Thyroid gland (tissue), 4 donors: ENCODE measurements at regions not wholly inside any gene's neighbourhood (a gene's known extent, or its start where the extent isn't known, plus 50 kb on each side); places are given as distances from the start of the nearest gene placed in this dataset.

ENCODE experiments used
- POLR2A ChIP-seq, 2 donors: fragments of 450-650 bp; IDR thresholded peaks; one replicate each; pipeline ENCODE4 v1.6.1; 2017; ENCODE audit warnings: antibody characterized with exemption in 2 of 2, mild to moderate bottlenecking in 2 of 2, moderate library complexity in 1 of 2
- TF ChIP-seq, protein P1 (sequence below), 6 experiments: fragments of 200-600 bp in 3 of 6; fragments of 450-650 bp in 3 of 6; sonication (generic) in 3 of 6; IDR thresholded peaks; one replicate each; pipeline ENCODE4 v1.5.1; 2016 to 2019; ENCODE audit warnings: antibody characterized with exemption in 6 of 6, mild to moderate bottlenecking in 2 of 6, inconsistent platforms in 1 of 6, moderate library complexity in 1 of 6

DNA sequence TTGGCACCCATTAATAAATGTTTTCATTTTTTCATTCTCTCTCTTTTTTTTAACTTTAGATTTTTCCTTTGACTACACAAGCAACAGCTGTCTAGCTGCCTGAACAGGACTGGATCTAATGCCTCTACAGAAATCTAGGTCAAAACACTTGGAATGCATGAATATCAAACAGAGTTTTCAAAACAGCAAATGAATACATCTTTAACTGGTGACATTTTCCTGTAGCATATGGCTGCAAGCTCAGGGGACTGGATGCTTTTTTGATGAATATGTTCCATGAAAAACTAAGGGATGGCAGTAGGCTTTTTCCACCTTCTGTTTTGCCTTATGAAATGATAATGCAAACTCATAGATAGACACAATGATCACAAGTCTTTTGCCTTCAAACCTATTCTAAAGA lies 661.7 kb downstream of the MCTP2 start:
- no peak for TF ChIP-seq POLR2A (IDR thresholded peaks at IDR 0.05)
- TF ChIP-seq, protein P1, sequence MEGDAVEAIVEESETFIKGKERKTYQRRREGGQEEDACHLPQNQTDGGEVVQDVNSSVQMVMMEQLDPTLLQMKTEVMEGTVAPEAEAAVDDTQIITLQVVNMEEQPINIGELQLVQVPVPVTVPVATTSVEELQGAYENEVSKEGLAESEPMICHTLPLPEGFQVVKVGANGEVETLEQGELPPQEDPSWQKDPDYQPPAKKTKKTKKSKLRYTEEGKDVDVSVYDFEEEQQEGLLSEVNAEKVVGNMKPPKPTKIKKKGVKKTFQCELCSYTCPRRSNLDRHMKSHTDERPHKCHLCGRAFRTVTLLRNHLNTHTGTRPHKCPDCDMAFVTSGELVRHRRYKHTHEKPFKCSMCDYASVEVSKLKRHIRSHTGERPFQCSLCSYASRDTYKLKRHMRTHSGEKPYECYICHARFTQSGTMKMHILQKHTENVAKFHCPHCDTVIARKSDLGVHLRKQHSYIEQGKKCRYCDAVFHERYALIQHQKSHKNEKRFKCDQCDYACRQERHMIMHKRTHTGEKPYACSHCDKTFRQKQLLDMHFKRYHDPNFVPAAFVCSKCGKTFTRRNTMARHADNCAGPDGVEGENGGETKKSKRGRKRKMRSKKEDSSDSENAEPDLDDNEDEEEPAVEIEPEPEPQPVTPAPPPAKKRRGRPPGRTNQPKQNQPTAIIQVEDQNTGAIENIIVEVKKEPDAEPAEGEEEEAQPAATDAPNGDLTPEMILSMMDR (IDR thresholded peaks at IDR 0.05) = no peak
